GM21576 (cell line): ENCODE measurements at regions not wholly inside any gene's neighbourhood (a gene's known extent, or its start where the extent isn't known, plus 50 kb on each side); places are given as distances from the start of the nearest gene placed in this dataset.

ENCODE experiments used
- ATAC-seq: cut with Tn5 transposase; IDR thresholded peaks from one replicate; pipeline ENCODE4 v1.9.1; 2021; ENCODE audit warnings: mild to moderate bottlenecking, moderate library complexity; ENCODE audit not compliant: unreplicated experiment

DNA sequence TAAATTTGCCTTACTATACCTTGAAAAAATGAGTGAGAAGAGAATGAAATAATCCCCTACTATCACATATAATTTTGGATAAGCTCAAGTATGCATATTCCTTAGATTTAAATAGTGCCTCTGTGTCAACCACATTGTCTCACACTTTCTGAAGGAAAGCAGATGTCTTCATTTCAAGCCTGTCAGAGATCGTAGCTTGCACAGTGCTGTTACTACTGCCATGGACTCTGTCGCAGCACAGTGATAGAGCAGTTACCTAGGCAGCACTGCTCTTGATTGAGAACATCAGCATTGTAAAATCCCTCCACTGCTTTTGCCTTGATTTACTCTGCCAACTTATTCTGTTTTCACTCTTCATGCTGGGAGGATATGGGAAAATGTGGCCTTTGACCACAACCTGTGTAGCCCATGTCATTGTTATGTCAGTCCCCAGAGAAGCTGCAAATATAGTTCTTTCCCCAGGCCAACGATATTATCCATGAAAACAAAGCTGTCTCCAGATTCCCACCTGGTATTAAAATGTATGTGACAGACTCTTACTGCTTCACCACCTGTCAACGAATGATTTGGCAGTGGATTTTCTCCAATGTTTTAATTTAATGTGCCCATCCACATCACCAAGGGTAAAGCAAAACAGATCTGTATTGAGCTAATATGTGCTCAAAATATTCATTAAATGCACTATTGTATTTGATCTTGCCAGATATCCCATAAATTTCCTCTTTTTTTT lies 675.7 kb downstream of the METTL4 start:
- no peak for ATAC-seq

DNA sequence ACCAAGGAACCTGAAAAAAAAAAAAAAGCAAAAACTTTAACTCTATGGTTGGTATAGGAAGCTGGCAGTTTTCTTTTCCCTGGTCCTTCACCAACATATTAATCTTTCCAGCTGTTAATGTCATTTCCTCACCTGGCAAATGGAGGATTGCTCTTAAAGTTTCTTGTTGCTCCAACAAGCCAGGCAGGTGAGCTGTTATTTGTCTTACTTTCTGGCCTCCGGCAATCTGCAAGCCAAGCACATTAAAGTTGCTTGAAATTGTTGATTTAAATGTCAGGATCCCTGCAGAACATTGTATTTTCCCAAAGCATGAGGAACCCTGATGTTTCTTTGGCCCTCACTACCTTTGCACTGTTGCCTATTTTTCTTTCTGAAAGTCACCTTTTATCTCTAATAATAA lies 664.9 kb downstream of the METTL4 start:
- no peak for ATAC-seq

DNA sequence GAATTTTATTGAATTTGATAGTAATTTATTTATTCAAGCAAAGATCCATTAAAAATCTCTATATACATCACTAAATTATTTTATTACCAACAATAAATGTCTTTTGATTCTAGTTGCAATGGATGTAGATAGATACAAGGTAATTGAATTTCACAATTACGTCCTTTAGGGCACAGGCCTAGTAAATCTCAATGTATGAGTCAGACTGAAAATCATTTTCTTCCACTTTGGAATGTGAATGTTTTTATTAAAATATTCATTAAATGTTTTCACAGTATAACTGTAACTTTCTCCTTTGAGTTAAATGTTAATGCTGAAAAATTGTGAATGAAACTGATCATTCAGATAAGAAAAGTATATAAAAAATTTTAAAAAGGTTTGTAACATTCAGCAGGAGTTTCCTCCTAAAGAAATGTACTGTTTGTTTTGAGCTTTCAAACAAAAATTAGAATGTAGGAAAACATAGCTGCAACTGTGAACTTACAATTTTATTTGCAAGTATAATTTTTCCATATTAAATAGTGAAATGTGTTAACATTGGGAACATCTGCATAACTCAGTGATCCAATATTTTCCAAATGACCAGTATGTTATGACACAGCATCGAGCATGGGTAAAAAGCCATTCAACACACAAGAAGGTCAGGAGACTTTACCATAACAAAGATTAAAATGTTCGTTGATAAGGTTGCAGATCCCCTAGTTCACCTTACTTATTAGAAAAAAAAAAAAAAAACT lies 663.7 kb downstream of the METTL4 start:
- no peak for ATAC-seq

DNA sequence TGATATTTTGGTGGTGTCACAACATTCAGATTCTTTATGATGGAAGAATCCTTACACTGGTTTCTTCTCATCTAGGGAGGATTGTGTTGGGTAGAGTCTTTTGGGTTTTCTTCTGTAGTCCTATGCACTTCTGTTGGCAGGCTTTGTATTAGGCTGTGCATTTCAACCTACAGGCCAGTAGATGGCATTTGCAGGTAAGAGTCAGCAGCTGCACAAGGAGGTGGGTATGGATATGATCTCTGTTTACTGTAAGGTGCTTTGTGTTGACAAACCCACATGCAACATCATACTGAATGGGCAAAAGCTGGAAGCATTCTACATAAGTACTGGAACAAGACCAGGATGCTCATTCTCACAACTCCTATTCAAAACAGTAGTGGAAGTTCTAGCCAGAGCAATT lies 656.8 kb downstream of the METTL4 start:
- ATAC-seq, result no peak

DNA sequence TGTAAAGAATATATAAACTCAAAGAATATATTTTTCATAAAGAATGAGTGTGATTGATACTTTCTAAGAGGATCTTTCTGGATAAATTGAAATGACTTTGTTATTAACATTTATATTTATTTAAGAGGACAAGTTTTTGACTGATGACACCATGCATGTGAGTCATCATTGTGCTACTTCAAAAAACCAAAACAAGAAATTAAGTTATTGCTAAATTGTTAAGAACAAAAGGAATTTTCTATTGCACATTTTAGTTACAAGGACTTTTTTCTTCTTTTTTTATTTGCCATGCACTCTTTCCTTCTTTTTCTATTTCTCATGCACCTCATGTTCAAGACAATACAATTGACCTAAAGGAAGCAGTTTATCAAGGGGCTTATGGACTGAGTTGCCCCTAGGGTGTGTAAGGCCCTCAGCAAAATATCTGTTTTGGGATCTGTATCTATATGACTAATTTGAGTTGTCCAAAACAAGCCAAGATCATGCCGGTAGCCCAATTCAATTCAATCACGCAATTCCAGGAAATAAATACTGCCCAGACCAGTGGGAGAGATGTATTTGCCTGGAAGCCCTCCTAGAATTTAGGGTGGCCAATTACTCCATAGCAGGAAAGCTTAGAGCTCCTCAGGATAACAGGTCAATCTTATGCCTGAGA lies 654.3 kb downstream of the METTL4 start:
- no peak for ATAC-seq

DNA sequence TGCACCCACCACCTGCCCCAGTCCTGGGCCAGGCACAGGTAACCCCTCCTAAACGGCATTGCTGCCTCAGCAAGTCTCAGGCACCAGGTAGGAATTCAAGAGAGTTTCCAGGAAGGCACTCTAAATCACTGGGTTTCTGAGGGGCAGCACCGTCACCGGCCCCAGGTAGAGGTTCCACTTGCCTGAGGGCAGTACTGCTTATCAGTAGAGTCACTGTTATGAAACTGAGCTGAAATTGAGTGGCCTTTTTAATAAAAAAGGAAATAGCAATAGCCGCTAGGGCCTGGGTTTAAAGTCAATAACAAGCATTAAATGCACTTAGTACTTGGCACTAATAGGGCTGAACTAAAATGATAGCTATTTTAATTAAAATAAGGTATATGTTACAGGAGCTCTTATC lies 653.7 kb downstream of the METTL4 start:
- no peak for ATAC-seq

DNA sequence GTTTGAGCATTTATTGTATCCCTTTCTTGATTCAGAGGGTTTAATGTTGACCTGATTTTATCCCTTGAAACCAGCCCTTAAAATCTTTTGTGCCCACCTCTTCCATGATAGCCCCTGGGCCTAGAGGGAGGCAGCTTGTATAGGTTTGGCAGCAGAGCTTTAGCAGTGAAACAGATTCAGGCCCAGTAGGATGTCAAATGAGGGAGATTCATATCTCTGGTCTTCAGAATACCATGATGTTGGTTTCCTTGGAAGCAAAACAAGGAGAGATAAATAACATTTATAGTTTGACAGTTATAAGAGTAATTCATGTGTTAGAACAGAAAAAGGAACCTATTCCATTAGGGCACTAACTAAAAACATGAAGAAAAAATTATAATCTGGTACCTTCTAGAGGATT lies 649.2 kb downstream of the METTL4 start:
- ATAC-seq, result no peak

DNA sequence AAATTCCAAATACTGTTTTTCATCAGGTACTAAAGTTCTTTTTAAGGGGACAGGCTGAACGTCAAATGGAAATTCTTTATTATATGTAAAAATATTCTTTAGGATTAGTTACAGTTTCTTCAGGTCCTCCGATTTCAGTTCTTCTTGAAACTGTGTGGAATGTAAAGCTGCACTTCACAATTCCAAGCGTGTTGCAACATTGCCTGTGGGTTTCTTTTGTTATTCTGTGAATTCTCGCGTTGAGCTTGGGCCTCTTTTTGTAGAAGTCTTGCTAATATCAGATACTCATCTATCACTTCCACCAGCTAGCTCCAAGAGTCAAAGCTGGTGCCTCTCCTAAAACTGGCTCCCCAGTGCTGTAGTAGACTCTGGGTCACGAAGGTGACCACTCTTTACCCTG lies 642.6 kb downstream of the METTL4 start:
- no peak for ATAC-seq

DNA sequence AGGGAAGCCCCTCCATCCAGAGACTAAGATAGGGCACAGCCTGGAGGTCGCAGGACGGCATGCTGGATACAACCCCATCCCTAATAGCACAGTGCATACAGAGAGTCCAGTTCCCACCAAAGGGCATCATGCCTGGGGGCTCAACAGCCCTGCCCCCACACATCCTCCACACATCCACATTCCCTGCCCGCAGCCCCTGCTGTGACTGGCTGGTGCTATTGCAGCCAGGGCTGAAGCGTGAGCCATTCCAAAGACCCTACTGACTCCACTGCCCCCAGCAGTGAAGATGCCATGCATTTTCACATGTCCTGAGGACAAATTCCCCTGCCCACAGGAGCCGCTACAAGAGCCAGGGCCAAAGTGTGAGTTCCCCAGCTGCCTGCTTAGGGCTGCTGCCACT lies 641.6 kb downstream of the METTL4 start:
- ATAC-seq, result no peak

DNA sequence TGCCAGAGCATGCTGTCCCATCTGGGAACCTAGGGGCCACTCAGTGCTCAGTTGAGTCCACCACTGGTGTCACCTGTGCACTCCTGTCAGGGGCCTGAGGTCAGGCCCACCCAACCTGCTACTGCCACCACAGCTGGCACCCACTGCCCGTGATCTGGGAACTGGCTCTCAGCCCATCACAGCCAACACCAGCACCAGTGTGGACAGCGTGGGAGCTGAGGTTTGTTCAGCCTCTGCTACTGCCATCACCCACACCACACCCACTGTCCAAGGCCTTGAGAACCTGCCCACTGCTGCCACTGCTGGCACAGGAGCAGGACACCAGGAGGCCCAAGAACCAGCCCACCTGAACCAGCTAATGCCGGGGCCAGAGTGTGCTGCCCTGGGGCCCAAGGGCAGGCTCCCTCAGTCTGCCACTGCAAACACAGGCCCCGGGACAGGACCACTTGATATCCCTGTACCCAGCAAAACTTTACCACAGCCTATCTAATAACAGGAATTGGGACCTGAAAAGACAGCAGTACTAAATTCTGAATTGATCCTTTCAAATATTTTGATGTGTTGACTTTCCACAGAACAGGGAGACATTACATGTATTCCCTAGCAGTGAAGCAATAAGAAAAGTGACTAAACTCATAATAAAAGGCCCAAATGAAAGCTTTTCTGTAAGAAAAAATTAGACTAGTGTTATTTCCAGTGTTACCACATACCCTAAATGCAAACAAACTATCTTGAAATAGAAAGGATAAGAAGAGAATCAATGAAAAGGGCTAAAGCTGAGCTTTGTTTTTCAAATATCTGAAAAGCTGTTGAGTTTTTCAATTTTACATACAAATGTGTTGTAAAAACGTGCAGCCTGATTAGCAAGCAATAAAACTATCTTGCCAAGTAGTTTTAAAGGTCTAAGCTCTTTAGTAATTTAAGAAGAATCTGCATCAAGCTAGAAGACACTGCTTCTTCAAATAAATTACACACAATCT lies 640.7 kb downstream of the METTL4 start:
- no peak for ATAC-seq

DNA sequence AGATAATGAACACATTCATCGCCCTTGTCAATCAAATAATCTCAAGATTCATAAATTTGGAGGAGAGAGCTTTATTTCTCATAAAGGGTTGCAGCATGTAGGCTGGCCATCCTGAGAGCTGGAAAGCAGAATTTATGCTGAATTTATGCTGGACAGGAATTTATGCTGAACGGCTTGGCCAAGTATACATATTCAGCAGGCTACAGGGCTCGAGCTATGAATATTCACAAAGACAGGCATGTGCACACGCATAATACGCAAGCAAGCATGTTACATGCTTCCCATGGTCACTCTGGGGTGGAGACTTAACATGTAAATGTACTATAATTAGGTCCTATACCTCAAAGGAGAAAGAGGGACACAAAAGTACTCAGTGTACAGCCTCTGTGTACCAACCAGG lies 618.8 kb downstream of the METTL4 start:
- no peak for ATAC-seq

DNA sequence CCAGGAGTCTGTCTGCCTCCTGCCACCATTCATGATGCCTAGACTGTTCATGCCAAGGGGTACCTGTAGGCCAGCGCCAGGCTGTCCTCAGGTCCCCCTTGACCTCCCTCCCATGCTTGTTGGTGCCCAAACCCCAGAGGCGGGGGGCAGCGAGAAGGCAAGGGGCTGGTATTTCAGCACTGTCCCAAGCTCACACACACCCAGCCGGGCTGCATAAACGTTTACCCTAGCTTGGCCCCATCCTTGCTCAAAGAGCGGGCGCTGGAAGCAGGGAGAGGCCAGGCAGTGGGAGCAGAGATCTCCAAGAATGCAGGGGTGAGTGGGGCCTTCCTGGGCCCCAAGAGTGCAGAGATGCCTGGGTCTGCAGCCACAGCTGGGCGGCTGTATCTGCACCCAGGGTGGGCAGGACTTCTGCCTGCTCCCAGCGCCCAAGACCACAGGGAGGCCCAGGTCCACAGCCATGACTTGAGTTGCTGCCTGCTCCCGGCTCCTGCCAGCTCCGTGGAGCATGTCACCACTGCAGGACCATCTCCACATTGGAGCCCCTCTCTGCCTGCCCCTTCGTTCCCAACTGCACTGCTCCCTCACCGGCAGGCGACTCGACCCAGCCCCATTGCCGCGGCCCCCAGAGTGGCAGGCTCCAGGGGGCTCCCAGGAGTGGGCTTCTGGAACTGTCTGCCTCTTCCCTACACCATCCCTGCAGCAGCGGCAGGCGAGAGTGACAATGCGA lies 616.6 kb downstream of the METTL4 start:
- ATAC-seq, result no peak

DNA sequence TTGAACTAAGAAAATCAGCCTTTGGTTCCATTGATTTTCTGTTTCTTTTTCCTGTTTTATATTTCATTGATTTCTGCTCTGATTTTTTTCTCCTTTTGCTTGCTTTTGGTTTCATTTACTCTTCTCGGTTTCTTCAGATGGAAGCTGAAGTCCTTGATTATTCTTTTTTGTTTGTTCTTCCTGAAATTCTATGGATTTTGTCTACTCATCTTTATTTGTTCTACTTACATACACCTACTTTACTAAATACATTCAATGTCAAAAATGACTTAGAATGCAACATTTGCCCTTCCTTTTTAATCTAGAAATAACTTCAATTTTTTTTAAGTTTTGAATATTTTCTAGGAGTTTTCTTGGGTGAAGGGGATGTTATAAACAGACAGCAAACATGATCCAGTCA lies 612.5 kb downstream of the METTL4 start:
- ATAC-seq, result no peak

DNA sequence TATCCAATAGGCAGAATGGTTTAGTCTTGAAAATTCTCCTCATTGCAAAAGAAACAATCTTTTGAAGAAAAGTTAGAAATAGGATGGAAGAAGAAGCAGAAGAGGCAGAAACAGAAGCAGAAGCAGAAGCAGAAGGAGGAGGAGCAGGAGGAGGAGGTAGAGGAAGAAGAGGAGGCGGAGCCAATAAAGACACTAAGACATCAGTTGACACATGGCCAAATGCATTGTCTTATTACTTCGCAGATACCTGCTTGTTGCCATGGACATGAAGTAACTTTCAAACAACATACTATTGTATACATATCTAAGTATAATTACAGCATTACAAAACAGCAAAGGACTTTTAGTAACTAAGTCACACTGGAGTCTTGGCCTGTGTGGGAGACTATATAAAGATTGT lies 606.3 kb downstream of the METTL4 start:
- no peak for ATAC-seq

DNA sequence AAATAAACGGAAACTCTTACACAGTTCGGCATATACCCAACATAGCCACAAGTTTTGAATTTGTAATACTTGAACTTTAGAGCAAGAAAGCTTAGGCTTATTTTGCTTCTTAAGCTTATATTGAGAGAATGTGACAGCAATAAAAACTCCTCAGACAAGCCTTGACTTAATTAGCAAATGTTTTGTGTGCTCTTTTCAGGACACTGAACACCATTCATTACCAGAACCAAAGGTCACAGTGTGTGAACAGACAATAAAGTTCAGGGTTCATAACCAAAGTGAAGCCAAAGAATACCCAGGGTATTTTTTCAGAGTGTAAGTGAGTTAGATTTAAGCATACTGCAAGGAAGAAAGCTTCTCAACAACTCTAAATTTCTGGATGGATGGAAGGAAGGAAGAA lies 605.8 kb downstream of the METTL4 start:
- no peak for ATAC-seq

DNA sequence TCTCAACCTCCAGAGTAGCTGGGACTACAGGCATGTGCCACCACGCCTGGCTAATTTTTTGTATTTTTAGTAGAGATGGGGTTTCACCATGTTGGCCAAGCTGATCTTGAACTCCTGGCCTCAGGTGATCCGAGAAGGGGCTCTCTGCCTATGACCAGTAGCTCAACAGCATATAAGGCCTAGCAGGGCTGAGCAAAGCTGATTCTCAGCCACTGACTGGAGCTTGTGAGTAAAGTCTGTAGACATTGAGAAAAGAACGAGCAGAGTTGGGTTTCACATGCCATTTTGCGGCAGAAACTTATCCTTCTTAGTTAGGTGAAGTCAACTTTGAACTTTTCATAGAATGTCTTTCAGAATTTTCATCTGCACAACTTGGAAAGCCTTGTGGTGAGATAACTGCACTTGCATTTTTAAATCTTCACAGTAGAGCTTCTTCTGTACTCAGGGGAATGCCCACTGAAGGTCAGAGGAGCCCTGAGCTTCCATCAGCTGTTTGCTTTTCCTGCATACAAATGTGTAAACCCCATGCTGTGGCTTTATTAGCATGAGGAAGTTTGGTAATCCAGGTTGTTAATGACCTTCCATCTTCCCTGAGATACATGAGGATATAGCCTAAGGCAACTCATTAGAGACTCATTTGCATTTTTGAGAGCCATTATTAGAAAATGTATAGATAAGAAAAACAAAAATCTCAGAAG lies 602.4 kb downstream of the METTL4 start:
- ATAC-seq, result no peak

DNA sequence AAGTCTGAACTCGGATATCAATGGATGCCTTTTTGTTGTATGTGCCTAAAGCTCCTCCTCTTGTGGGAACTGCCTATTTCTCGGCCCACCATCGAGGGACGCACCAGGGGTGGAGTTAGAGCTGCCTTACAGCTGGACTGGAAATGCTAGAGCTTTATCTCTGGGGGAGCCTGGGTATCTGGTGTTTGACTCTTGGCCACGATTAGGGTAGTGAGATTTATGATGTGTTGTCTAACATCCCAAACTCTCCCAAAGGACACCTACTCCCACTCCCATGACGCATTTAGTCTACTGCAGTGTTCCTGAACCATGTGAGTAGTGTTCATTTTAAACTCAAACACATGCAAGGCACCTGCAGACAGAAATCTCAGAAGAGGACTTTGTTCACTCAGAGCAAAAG lies 594.8 kb downstream of the METTL4 start:
- no peak for ATAC-seq

DNA sequence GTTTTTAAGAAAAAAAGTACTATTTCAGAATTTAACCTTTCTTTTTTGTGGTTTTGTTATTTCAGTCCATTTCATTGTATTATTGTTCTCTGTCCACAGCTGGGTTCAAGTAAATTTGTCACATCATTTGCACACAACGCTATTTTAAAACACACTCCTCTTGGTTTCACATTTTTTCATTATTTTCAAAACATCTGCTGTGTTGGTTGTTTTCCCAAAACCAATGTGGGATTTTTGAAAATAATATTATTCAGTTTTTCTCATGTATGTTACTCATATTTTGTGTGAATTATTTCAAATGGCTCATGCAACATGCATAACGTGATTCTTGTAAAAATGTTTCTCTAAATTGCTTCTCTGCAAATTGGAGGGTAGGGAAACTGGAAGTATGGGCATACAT lies 589.2 kb downstream of the METTL4 start:
- no peak for ATAC-seq

DNA sequence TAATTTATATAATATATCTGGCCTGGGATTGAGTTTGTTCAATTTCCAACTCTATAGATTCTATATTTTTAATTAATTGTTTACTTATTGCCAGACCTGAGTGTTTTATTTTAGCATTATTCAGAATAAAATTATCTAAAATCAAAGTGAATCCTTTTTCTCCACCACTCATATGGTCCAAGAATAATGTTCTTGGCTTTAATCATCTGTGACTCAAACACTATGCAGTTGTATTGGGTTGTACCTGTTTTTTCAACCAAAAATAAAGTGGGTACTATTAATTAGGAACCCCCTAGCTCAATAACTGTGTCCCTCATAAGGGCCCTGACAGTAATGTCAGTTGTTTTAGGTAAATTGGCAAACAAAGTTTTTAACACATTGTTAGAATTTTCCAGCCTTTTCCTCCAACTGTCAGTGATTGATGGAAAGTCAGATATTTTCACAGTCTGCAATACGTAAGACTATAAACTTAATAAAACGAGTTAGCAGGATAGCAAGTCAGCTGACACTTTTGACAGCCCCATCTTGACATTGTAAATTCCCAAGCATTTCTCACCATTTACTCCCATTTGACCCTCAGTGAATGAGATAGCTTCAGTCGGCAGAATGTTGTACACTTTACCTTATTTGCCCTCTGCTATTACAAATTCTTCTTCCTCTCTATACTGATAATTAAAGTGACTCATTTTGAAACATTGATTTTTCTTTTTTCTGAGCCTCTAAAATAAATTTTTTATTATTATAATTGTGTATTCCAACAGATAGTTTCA lies 587.4 kb downstream of the METTL4 start:
- no peak for ATAC-seq
